Islet of Langerhans (tissue), 1 donor: ENCODE measurements at regions not wholly inside any gene's neighbourhood (a gene's known extent, or its start where the extent isn't known, plus 50 kb on each side); places are given as distances from the start of the nearest gene placed in this dataset.

Source experiments
- FAIRE-seq: peaks from one replicate; lab custom pipeline; 2011; peaks lifted over from hg19 to GRCh38; lab: Jason Lieb, UNC

GRCh38 chr6:95244751-95245150, 332.6 kb upstream of the MANEA start:
- FAIRE-seq: no peak

- FAIRE-seq: no peak
Measured at GRCh38 chr6:95248499-95248898, 328.8 kb upstream of the MANEA start.

GRCh38 chr6:95249175-95249574, 328.2 kb upstream of the MANEA start:
- no peak for FAIRE-seq

GRCh38 chr6:95249661-95250060, 327.7 kb upstream of the MANEA start:
- no peak for FAIRE-seq

GRCh38 chr6:95263840-95264239, 313.5 kb upstream of the MANEA start:
- no peak for FAIRE-seq

- FAIRE-seq: no peak
Measured at GRCh38 chr6:95266537-95267258, 310.6 kb upstream of the MANEA start.

GRCh38 chr6:95274686-95275235, 302.6 kb upstream of the MANEA start:
- FAIRE-seq: no peak

- FAIRE-seq: no peak
Measured at GRCh38 chr6:95279616-95280015, 297.7 kb upstream of the MANEA start.

- FAIRE-seq: no peak
Measured at GRCh38 chr6:95280686-95281273, 296.6 kb upstream of the MANEA start.

GRCh38 chr6:95285881-95286280, 291.5 kb upstream of the MANEA start:
- FAIRE-seq: no peak

GRCh38 chr6:95286874-95287273, 290.5 kb upstream of the MANEA start:
- FAIRE-seq: no peak

GRCh38 chr6:95288251-95288650, 289.1 kb upstream of the MANEA start:
- FAIRE-seq: no peak

- FAIRE-seq: no peak
Measured at GRCh38 chr6:95292011-95292410, 285.3 kb upstream of the MANEA start.

GRCh38 chr6:95293257-95293656, 284.1 kb upstream of the MANEA start:
- no peak for FAIRE-seq

- no peak for FAIRE-seq
Measured at GRCh38 chr6:95294043-95294442, 283.3 kb upstream of the MANEA start.

GRCh38 chr6:95309545-95309944, 267.8 kb upstream of the MANEA start:
- no peak for FAIRE-seq

- FAIRE-seq: no peak
Measured at GRCh38 chr6:95318137-95318536, 259.2 kb upstream of the MANEA start.

- no peak for FAIRE-seq
Measured at GRCh38 chr6:95321126-95321525, 256.2 kb upstream of the MANEA start.

- FAIRE-seq: no peak
Measured at GRCh38 chr6:95325916-95326315, 251.4 kb upstream of the MANEA start.

GRCh38 chr6:95328231-95328630, 249.1 kb upstream of the MANEA start:
- FAIRE-seq: no peak

- no peak for FAIRE-seq
Measured at GRCh38 chr6:95352064-95352795, 225.1 kb upstream of the MANEA start.

GRCh38 chr6:95354551-95354950, 222.8 kb upstream of the MANEA start:
- FAIRE-seq: no peak

- FAIRE-seq: no peak
Measured at GRCh38 chr6:95357380-95358020, 219.8 kb upstream of the MANEA start.
